Endothelial cell (in vitro differentiated cells): ENCODE measurements at regions not wholly inside any gene's neighbourhood (a gene's known extent, or its start where the extent isn't known, plus 50 kb on each side); places are given as distances from the start of the nearest gene placed in this dataset.
A peak's percentile ranks its signal among the peaks of the same experiment; 100 is the strongest.

Source experiments
- DNase-seq: peaks from one replicate; pipeline ENCODE4 v3.0.0; 2021; ENCODE audit warnings: low spot score
- H3K27ac Mint-ChIP-seq: one replicate; pipeline ENCODE4 v1.8.0; 2021; ENCODE audit warnings: mixed read lengths, inconsistent platforms; ENCODE audit not compliant: unreplicated experiment
- H3K27me3 Mint-ChIP-seq: one replicate; pipeline ENCODE4 v1.8.0; 2021; ENCODE audit warnings: mild to moderate bottlenecking, moderate library complexity, mixed read lengths, inconsistent platforms; ENCODE audit not compliant: unreplicated experiment
- H3K36me3 Mint-ChIP-seq: one replicate; pipeline ENCODE4 v1.8.0; 2021; ENCODE audit warnings: mild to moderate bottlenecking, low read depth, mixed read lengths, inconsistent platforms; ENCODE audit not compliant: unreplicated experiment
- H3K4me1 Mint-ChIP-seq: one replicate; pipeline ENCODE4 v1.8.0; 2021; ENCODE audit warnings: mild to moderate bottlenecking, mixed read lengths, inconsistent platforms; ENCODE audit not compliant: unreplicated experiment
- H3K4me3 Mint-ChIP-seq: one replicate; pipeline ENCODE4 v1.8.0; 2021; ENCODE audit warnings: mild to moderate bottlenecking, mixed read lengths, inconsistent platforms; ENCODE audit not compliant: unreplicated experiment
- H3K9me3 Mint-ChIP-seq: one replicate; pipeline ENCODE4 v1.8.0; 2021; ENCODE audit warnings: mixed read lengths, inconsistent platforms; ENCODE audit not compliant: unreplicated experiment
- CTCF ChIP-seq: fragments of 200-600 bp; sonication (generic); IDR thresholded peaks from one replicate; pipeline ENCODE4 v1.5.0; 2021; ENCODE audit warnings: antibody characterized with exemption; ENCODE audit not compliant: unreplicated experiment

- no peak overlapping the region for H3K27ac Mint-ChIP-seq
Observed at GRCh38 chr14:51780741-51781140, 79.7 kb upstream of the GNG2 start.

GRCh38 chr14:51781381-51781780 lies 79.0 kb upstream of the GNG2 start:
- Mint-ChIP-seq H3K27me3 (peaks cover 3% of the 10 kb centered on the region), H3K4me3 (no peak overlapping the region), H3K36me3 (peaks cover 11% of the 10 kb centered on the region), H3K27ac (no peak overlapping the region), H3K9me3 (peaks cover 3% of the 10 kb centered on the region), H3K4me1 (no peaks in the 10 kb centered on the region)
- no peak for DNase-seq
- TF ChIP-seq CTCF, result no peak

More at GRCh38 chr14:51780741-51781140, 79.7 kb upstream of the GNG2 start:
- peaks cover under 1% of the 10 kb centered on the region for H3K9me3 Mint-ChIP-seq
- peaks cover 6% of the 10 kb centered on the region for H3K36me3 Mint-ChIP-seq
- peaks cover 2% of the 10 kb centered on the region for H3K4me1 Mint-ChIP-seq
- no peak for TF ChIP-seq CTCF
- H3K4me3 Mint-ChIP-seq, result no peak overlapping the region
- H3K27me3 Mint-ChIP-seq, result peaks cover 3% of the 10 kb centered on the region
- peak; percentile 18 for DNase-seq

GRCh38 chr14:51782435-51782834 lies 78.0 kb upstream of the GNG2 start:
- Mint-ChIP-seq H3K9me3 (peaks cover 3% of the 10 kb centered on the region), H3K27ac (no peak overlapping the region), H3K27me3 (peaks cover 3% of the 10 kb centered on the region)

GRCh38 chr14:51783765-51784164 lies 76.6 kb upstream of the GNG2 start:
- Mint-ChIP-seq H3K9me3 (peaks cover 7% of the 10 kb centered on the region), H3K4me1 (no peaks in the 10 kb centered on the region), H3K4me3 (no peak overlapping the region), H3K27ac (no peak overlapping the region), H3K27me3 (no peaks in the 10 kb centered on the region), H3K36me3 (peaks cover 11% of the 10 kb centered on the region)
- no peak for DNase-seq
- no peak for TF ChIP-seq CTCF

More at GRCh38 chr14:51782435-51782834, 78.0 kb upstream of the GNG2 start:
- no peak overlapping the region for H3K4me3 Mint-ChIP-seq
- H3K36me3 Mint-ChIP-seq, result peaks cover 11% of the 10 kb centered on the region
- no peak for DNase-seq
- H3K4me1 Mint-ChIP-seq, result no peaks in the 10 kb centered on the region
- no peak for TF ChIP-seq CTCF

GRCh38 chr14:51784466-51784865 lies 75.9 kb upstream of the GNG2 start:
- H3K27me3 Mint-ChIP-seq, result no peaks in the 10 kb centered on the region
- no peak overlapping the region for H3K27ac Mint-ChIP-seq
- no peak for DNase-seq
- no peak overlapping the region for H3K4me3 Mint-ChIP-seq
- peaks cover 7% of the 10 kb centered on the region for H3K9me3 Mint-ChIP-seq
- H3K4me1 Mint-ChIP-seq, result no peaks in the 10 kb centered on the region
- H3K36me3 Mint-ChIP-seq, result peaks cover 11% of the 10 kb centered on the region
- no peak for TF ChIP-seq CTCF
